Natural killer cell (primary cell): ENCODE measurements at regions not wholly inside any gene's neighbourhood (a gene's known extent, or its start where the extent isn't known, plus 50 kb on each side); places are given as distances from the start of the nearest gene placed in this dataset.

ENCODE experiments used
- ATAC-seq, 3 donors: fragments of 150-1000 bp in 2 of 3; fragments of 200-7000 bp in 1 of 3; cut with Tn5 transposase; 1 replicate in 1 of 3; 2 replicates in 2 of 3; pipeline ENCODE4 v1.10.0; 2021; ENCODE audit warnings: mild to moderate bottlenecking in 2 of 3, moderate library complexity in 2 of 3
- DNase-seq, 2 donors: peaks; one replicate each; pipeline versions ENCODE4 v3.0.0 to v3.0.0-alpha.2; 2013 to 2021; ENCODE audit warnings: mixed read lengths in 1 of 2
- H3K27ac ChIP-seq: one replicate; pipeline ENCODE4 v1.5.1; 2013; ENCODE audit warnings: mild to moderate bottlenecking, low read length
- H3K27me3 ChIP-seq: one replicate; pipeline ENCODE4 v1.6.1; 2013; ENCODE audit warnings: low read length; ENCODE audit not compliant: control insufficient read depth, insufficient read depth
- H3K36me3 ChIP-seq: one replicate; pipeline ENCODE4 v1.6.1; 2013; ENCODE audit warnings: low read length; ENCODE audit not compliant: control insufficient read depth, insufficient read depth
- H3K4me1 ChIP-seq: one replicate; pipeline ENCODE4 v1.6.1; 2013; ENCODE audit warnings: low read length; ENCODE audit not compliant: control insufficient read depth, insufficient read depth
- H3K4me3 ChIP-seq: one replicate; pipeline ENCODE4 v1.5.1; 2013; ENCODE audit warnings: low read length
- H3K9me3 ChIP-seq: one replicate; pipeline ENCODE4 v1.6.1; 2013; ENCODE audit warnings: low read length; ENCODE audit not compliant: control insufficient read depth, insufficient read depth
- H3K27ac Mint-ChIP-seq, 2 donors: one replicate each; pipeline ENCODE4 v1.8.0; 2022; ENCODE audit warnings: mild to moderate bottlenecking in 2 of 2, mixed read lengths in 2 of 2, moderate library complexity in 1 of 2
- H3K27me3 Mint-ChIP-seq, 2 donors: one replicate each; pipeline ENCODE4 v1.8.0; 2022; ENCODE audit warnings: low read depth in 2 of 2, mixed read lengths in 2 of 2
- H3K36me3 Mint-ChIP-seq: one replicate; pipeline ENCODE4 v1.8.0; 2022; ENCODE audit warnings: mixed read lengths
- H3K4me1 Mint-ChIP-seq, 2 donors: one replicate each; pipeline ENCODE4 v1.8.0; 2022; ENCODE audit warnings: mixed read lengths in 2 of 2
- H3K4me3 Mint-ChIP-seq: one replicate; pipeline ENCODE4 v1.8.0; 2022; ENCODE audit warnings: mild to moderate bottlenecking, moderate library complexity, mixed read lengths
- H3K9me3 Mint-ChIP-seq, 2 donors: one replicate each; pipeline ENCODE4 v1.8.0; 2022; ENCODE audit warnings: mixed read lengths in 2 of 2
- WGBS: methylation state at CpG from one replicate; pipeline ENCODE4 v1.1.7; 2013; ENCODE audit warnings: missing lambda C conversion rate; ENCODE audit not compliant: insufficient coverage; 5-methylcytosine and 5-hydroxymethylcytosine counted together
- intact Hi-C: fragments of 100-400 bp; cut with micrococcal nuclease; formaldehyde crosslinking; loops from one replicate; pipeline ENCODE4 v1.14.2; 2022
- TF ChIP-seq, protein P1 (sequence below): fragments of 200-600 bp; IDR thresholded peaks from one replicate; pipeline ENCODE4 v1.8.0; 2022; ENCODE audit warnings: antibody characterized with exemption

DNA sequence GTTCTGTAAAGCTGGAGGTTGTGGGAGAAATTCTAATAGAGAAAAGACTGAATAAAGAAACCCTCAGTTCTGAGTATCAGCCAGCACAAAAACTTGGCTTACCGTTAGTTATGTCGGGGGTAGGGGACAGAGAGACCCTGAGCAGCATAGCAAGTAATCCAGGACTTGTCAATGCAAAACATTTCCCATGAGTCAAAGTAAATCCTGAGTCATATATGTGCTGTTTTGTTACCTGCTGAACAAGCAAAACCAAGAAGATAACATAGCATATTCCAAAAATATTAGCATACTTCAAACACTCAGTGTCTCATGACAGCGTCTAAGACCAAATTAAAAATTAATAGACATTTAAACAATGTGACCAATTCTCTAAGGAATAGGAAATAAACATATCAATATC, 75.1 kb upstream of the LUZP2 start:
- Histone ChIP-seq H3K9me3 (no peaks in the 10 kb centered on the region), H3K4me1 (no peaks in the 10 kb centered on the region), H3K4me3 (no peak overlapping the region), H3K27ac (no peak overlapping the region), H3K36me3 (no peaks in the 10 kb centered on the region), H3K27me3 (no peaks in the 10 kb centered on the region)
- Mint-ChIP-seq H3K27me3 (peaks cover 0 to 8% of the 10 kb centered on the region in 2 donors), H3K27ac (no peak overlapping the region), H3K36me3 (no peaks in the 10 kb centered on the region), H3K9me3 (no peaks in the 10 kb centered on the region), H3K4me3 (no peak overlapping the region), H3K4me1 (no peaks in the 10 kb centered on the region)
- DNase-seq (no peak), ATAC-seq (no peak)
- intact Hi-C loops, result no loop called here
- WGBS, result 94% methylated on average over 3 of the region's 3 CpGs
- TF ChIP-seq, protein P1, sequence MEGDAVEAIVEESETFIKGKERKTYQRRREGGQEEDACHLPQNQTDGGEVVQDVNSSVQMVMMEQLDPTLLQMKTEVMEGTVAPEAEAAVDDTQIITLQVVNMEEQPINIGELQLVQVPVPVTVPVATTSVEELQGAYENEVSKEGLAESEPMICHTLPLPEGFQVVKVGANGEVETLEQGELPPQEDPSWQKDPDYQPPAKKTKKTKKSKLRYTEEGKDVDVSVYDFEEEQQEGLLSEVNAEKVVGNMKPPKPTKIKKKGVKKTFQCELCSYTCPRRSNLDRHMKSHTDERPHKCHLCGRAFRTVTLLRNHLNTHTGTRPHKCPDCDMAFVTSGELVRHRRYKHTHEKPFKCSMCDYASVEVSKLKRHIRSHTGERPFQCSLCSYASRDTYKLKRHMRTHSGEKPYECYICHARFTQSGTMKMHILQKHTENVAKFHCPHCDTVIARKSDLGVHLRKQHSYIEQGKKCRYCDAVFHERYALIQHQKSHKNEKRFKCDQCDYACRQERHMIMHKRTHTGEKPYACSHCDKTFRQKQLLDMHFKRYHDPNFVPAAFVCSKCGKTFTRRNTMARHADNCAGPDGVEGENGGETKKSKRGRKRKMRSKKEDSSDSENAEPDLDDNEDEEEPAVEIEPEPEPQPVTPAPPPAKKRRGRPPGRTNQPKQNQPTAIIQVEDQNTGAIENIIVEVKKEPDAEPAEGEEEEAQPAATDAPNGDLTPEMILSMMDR, result no peak

DNA sequence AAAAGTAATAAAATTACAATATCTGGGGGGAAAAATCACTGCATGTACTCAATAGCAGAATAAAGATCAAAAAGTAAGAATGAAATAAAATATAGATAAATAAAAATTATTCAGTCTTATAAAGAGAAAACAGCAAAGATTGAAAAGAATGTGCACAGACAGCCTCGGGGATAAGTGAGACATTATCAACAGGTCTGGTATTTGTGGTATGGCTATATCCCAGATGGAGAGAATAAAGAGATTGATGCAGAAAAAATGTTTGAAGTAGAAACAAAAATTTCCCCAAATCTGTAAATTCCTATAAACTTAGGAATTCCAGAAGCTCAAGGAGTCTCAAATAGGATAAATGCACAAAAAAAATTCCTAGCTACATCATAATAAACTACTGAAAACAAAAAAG, 74.5 kb upstream of the LUZP2 start:
- Histone ChIP-seq H3K27me3 (no peaks in the 10 kb centered on the region), H3K36me3 (no peaks in the 10 kb centered on the region), H3K4me3 (no peak overlapping the region), H3K4me1 (no peaks in the 10 kb centered on the region), H3K27ac (no peak overlapping the region), H3K9me3 (no peaks in the 10 kb centered on the region)
- intact Hi-C loops, result no loop called here
- no peaks in the 10 kb centered on the region for H3K9me3 Mint-ChIP-seq
- TF ChIP-seq, protein P1, result no peak
- no peak overlapping the region for H3K27ac Mint-ChIP-seq
- H3K4me3 Mint-ChIP-seq, result no peak overlapping the region
- H3K27me3 Mint-ChIP-seq, result peaks cover 0 to 8% of the 10 kb centered on the region in 2 donors
- WGBS, result 67% methylated on average over 1 of the region's 1 CpG
- H3K4me1 Mint-ChIP-seq, result no peaks in the 10 kb centered on the region
- DNase-seq (no peak), ATAC-seq (no peak)
- no peaks in the 10 kb centered on the region for H3K36me3 Mint-ChIP-seq

DNA sequence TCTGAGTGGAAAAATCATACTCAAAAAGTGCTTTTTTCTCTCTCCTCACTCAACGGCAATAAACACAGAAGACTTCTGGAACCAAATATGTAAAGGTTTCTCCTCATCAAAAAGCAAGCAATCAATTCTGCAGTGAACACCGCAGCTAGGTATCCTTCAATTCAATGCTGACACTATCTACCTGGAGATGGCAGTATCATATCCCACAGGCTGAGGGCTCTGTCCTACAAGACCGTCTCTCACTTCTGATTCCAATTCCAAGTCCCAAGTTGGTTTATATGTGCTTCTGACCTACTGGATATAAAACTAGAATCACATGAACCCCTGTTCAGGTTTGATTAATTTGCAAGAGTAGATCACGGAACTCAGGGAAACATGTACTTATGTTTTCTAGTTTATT, 59.7 kb upstream of the LUZP2 start:
- Histone ChIP-seq H3K4me1 (no peaks in the 10 kb centered on the region), H3K36me3 (no peaks in the 10 kb centered on the region), H3K4me3 (no peak overlapping the region), H3K27me3 (no peaks in the 10 kb centered on the region), H3K27ac (no peak overlapping the region), H3K9me3 (no peaks in the 10 kb centered on the region)
- intact Hi-C loops, result no loop called here
- Mint-ChIP-seq H3K36me3 (no peaks in the 10 kb centered on the region), H3K4me3 (no peak overlapping the region), H3K27me3 (no peaks in the 10 kb centered on the region), H3K27ac (no peak overlapping the region), H3K9me3 (no peaks in the 10 kb centered on the region), H3K4me1 (no peaks in the 10 kb centered on the region)
- 89% methylated on average over 4 of the region's 4 CpGs for WGBS
- ATAC-seq (no peak), DNase-seq (no peak)
- TF ChIP-seq, protein P1, result no peak
